BE2C (cell line): ENCODE measurements at regions not wholly inside any gene's neighbourhood (a gene's known extent, or its start where the extent isn't known, plus 50 kb on each side); places are given as distances from the start of the nearest gene placed in this dataset.

Source experiments
- DNase-seq: peaks from one replicate; pipeline ENCODE4 v3.0.0-alpha.2; 2020
- H3K27me3 ChIP-seq: fragments of 250-450 bp; sonication (Bioruptor Pico); 2 replicates; pipeline ENCODE4 v1.5.1; 2020; ENCODE audit warnings: mild to moderate bottlenecking
- H3K36me3 ChIP-seq: fragments of 250-450 bp; sonication (Bioruptor Pico); 2 replicates; pipeline ENCODE4 v1.5.1; 2020; ENCODE audit warnings: mild to moderate bottlenecking
- H3K4me1 ChIP-seq: fragments of 250-450 bp; sonication (Bioruptor Pico); 2 replicates; pipeline ENCODE4 v1.5.1; 2020
- H3K4me3 ChIP-seq: 2 replicates; pipeline ENCODE4 v1.5.1; 2011; ENCODE audit warnings: low read depth, low read length
- H3K9me3 ChIP-seq: fragments of 250-450 bp; sonication (Bioruptor Pico); 2 replicates; pipeline ENCODE4 v1.5.1; 2020
- CTCF ChIP-seq: IDR thresholded peaks from 2 replicates; pipeline ENCODE4 v1.5.1; 2012; ENCODE audit warnings: mild to moderate bottlenecking, low read depth, low read length

GRCh38 chr2:189265696-189266320 lies 86.2 kb upstream of the COL5A2 start:
- Histone ChIP-seq H3K4me1 (no peaks in the 10 kb centered on the region), H3K36me3 (no peaks in the 10 kb centered on the region), H3K4me3 (no peak overlapping the region), H3K9me3 (no peaks in the 10 kb centered on the region), H3K27me3 (no peaks in the 10 kb centered on the region)
- TF ChIP-seq CTCF, result no peak
- DNase-seq, result no peak

GRCh38 chr2:189267491-189267890 lies 87.9 kb upstream of the COL5A2 start:
- Histone ChIP-seq H3K27me3 (no peaks in the 10 kb centered on the region), H3K4me3 (no peak overlapping the region), H3K9me3 (no peaks in the 10 kb centered on the region), H3K4me1 (no peaks in the 10 kb centered on the region), H3K36me3 (no peaks in the 10 kb centered on the region)
- no peak for TF ChIP-seq CTCF
- no peak for DNase-seq

GRCh38 chr2:189267925-189268579 lies 88.5 kb upstream of the COL5A2 start:
- Histone ChIP-seq H3K4me1 (no peaks in the 10 kb centered on the region), H3K9me3 (no peaks in the 10 kb centered on the region), H3K36me3 (no peaks in the 10 kb centered on the region), H3K4me3 (no peak overlapping the region), H3K27me3 (no peaks in the 10 kb centered on the region)
- no peak for DNase-seq
- TF ChIP-seq CTCF, result no peak

GRCh38 chr2:189268763-189269162 lies 89.2 kb upstream of the COL5A2 start:
- Histone ChIP-seq H3K27me3 (no peaks in the 10 kb centered on the region), H3K36me3 (no peaks in the 10 kb centered on the region), H3K4me3 (no peak overlapping the region), H3K4me1 (no peaks in the 10 kb centered on the region), H3K9me3 (no peaks in the 10 kb centered on the region)
- no peak for TF ChIP-seq CTCF
- no peak for DNase-seq

GRCh38 chr2:189273734-189274133 lies 94.2 kb upstream of the COL5A2 start:
- DNase-seq, result no peak
- TF ChIP-seq CTCF, result no peak
- Histone ChIP-seq H3K36me3 (no peaks in the 10 kb centered on the region), H3K4me1 (no peaks in the 10 kb centered on the region), H3K27me3 (no peaks in the 10 kb centered on the region), H3K4me3 (no peak overlapping the region), H3K9me3 (no peaks in the 10 kb centered on the region)

- H3K4me3 ChIP-seq, result no peak overlapping the region
- no peak for TF ChIP-seq CTCF
- H3K36me3 ChIP-seq, result no peaks in the 10 kb centered on the region
- no peaks in the 10 kb centered on the region for H3K27me3 ChIP-seq
- DNase-seq, result no peak
- no peaks in the 10 kb centered on the region for H3K9me3 ChIP-seq
- no peaks in the 10 kb centered on the region for H3K4me1 ChIP-seq
Observed at GRCh38 chr2:189274361-189274760, 94.8 kb upstream of the COL5A2 start.
